GM12878 (cell line): ENCODE measurements at regions not wholly inside any gene's neighbourhood (a gene's known extent, or its start where the extent isn't known, plus 50 kb on each side); places are given as distances from the start of the nearest gene placed in this dataset.

Experiments
- ATAC-seq: fragments of 200-7000 bp; cut with Tn5 transposase; 3 replicates; pipeline ENCODE4 v1.9.1; 2020; ENCODE audit warnings: mild to moderate bottlenecking, moderate library complexity
- BruUV-seq: library from RNA; stranded (reverse); fragments of 400-500 nt; replicated peaks from 2 replicates; lab custom pipeline; 2021; lab: Mats Ljungman, UMichigan
- CTCF ChIA-PET: fragments of 300-600 bp; sonication (Branson Sonifier 250); formaldehyde crosslinking; extraction: SDS; loops from one replicate; lab custom pipeline; 2021; ENCODE audit warnings: inconsistent platforms; lab: Yijun Ruan, JAX
- POLR2A ChIA-PET: fragments of 350-600 bp; formaldehyde crosslinking; extraction: SDS; loops from one replicate; lab custom pipeline; 2021; ENCODE audit warnings: inconsistent platforms; lab: Charles Lee
- RAD21 ChIA-PET: fragments of 300-600 bp; sonication (Branson Sonifier 250); formaldehyde crosslinking; loops from one replicate; lab custom pipeline; 2023; ENCODE audit warnings: antibody characterized with exemption; ENCODE audit not compliant: unreplicated experiment; lab: Charles Lee
- SMC1A ChIA-PET: fragments of 300-600 bp; sonication (Branson Sonifier 250); formaldehyde crosslinking; loops from one replicate; lab custom pipeline; 2023; ENCODE audit not compliant: unreplicated experiment, uncharacterized antibody; lab: Charles Lee
- DNase-seq: peaks from one replicate; pipeline ENCODE4 v3.0.0-alpha.2; 2011; ENCODE audit warnings: low read depth, low spot score
- FAIRE-seq: peaks from 3 replicates; lab custom pipeline; 2011; peaks lifted over from hg19 to GRCh38; lab: Jason Lieb, UNC
- H2AFZ ChIP-seq: 2 replicates; pipeline ENCODE4 v1.6.0; 2011; ENCODE audit warnings: low read depth, low read length, control low read depth; ENCODE audit not compliant: control insufficient read depth
- H3K27ac ChIP-seq: 2 replicates; pipeline ENCODE4 v1.5.1; 2011; ENCODE audit warnings: control low read depth; ENCODE audit not compliant: control insufficient read depth, insufficient read depth
- H3K27me3 ChIP-seq, 2 experiments: replicated peaks in 1 of 2; 2 replicates each; pipeline versions ENCODE4 v1.6.0 to v1.6.1; 2011; ENCODE audit warnings: low read length in 1 of 2; ENCODE audit not compliant: control insufficient read depth in 2 of 2, insufficient read depth in 2 of 2
- H3K36me3 ChIP-seq, 2 experiments: 2 replicates each; pipeline ENCODE4 v1.5.1; 2011; ENCODE audit warnings: low read length in 1 of 2; ENCODE audit not compliant: control insufficient read depth in 2 of 2, insufficient read depth in 2 of 2
- H3K4me1 ChIP-seq: 2 replicates; pipeline ENCODE4 v1.6.1; 2011; ENCODE audit warnings: mild to moderate bottlenecking, low read length, moderate library complexity, mixed read lengths; ENCODE audit not compliant: control insufficient read depth, insufficient read depth
- H3K4me2 ChIP-seq: 2 replicates; pipeline ENCODE4 v1.6.0; 2011; ENCODE audit warnings: control low read depth; ENCODE audit not compliant: control insufficient read depth, insufficient read depth
- H3K4me3 ChIP-seq: fragments of 200-600 bp; sonication (generic); 2 replicates; pipeline ENCODE4 v1.5.1; 2016
- H3K79me2 ChIP-seq: 2 replicates; pipeline ENCODE4 v1.6.0; 2011; ENCODE audit warnings: low read length; ENCODE audit not compliant: control insufficient read depth, insufficient read depth
- H3K9ac ChIP-seq: 2 replicates; pipeline ENCODE4 v1.8.0; 2011; ENCODE audit warnings: low read length, control low read depth, mixed read lengths; ENCODE audit not compliant: control insufficient read depth, insufficient read depth
- H3K9me3 ChIP-seq: replicated peaks from 3 replicates; pipeline ENCODE4 v1.5.1; 2011; ENCODE audit warnings: mild to moderate bottlenecking, low read length; ENCODE audit not compliant: control insufficient read depth, insufficient read depth
- H4K20me1 ChIP-seq: 2 replicates; pipeline ENCODE4 v1.6.0; 2011; ENCODE audit not compliant: control insufficient read depth, insufficient read depth
- CUX1 ChIP-seq: IDR thresholded peaks from 2 replicates; pipeline ENCODE4 v1.6.1; 2012; ENCODE audit warnings: improper control_type of control experiment, low read depth, low read length; ENCODE audit not compliant: insufficient replicate concordance
- FOXK2 ChIP-seq: fragments of 450-650 bp; IDR thresholded peaks from 2 replicates; pipeline ENCODE4 v1.6.1; 2017; ENCODE audit warnings: mild to moderate bottlenecking, moderate library complexity
- JUNB ChIP-seq: IDR thresholded peaks from 2 replicates; pipeline ENCODE4 v1.6.1; 2016; ENCODE audit warnings: antibody characterized with exemption, mild to moderate bottlenecking
- MLLT1 ChIP-seq: fragments of 450-650 bp; IDR thresholded peaks from 2 replicates; pipeline ENCODE4 v1.6.1; 2016; ENCODE audit warnings: mild to moderate bottlenecking
- NFYA ChIP-seq: IDR thresholded peaks from 2 replicates; pipeline ENCODE4 v1.6.1; 2011; ENCODE audit warnings: low read depth, mild to moderate bottlenecking, low read length, improper control_type of control experiment, borderline replicate concordance
- ZBTB11 ChIP-seq: fragments of 450-650 bp; formaldehyde crosslinking; IDR thresholded peaks from 2 replicates; pipeline ENCODE4 v1.5.0; 2022; ENCODE audit warnings: mild to moderate bottlenecking, missing genetic modification characterization
- WGBS: methylation state at CpG from one replicate; pipeline ENCODE4 v1.1.6; 2016; ENCODE audit warnings: low lambda C conversion rate; ENCODE audit not compliant: insufficient replicate concordance, insufficient coverage; ENCODE audit errors: missing lambda C conversion rate; 5-methylcytosine and 5-hydroxymethylcytosine counted together
- in situ Hi-C: fragments of 300-500 bp; cut with MboI; formaldehyde crosslinking; loops from 9 replicates; pipeline ENCODE4 v1.14.3; 2018; ENCODE audit warnings: mixed read lengths
- intact Hi-C: fragments of 100-400 bp; cut with micrococcal nuclease; formaldehyde crosslinking; loops from one replicate; pipeline ENCODE4 v1.14.2; 2022; ENCODE audit not compliant: unreplicated experiment

GRCh38 chr6:134628154-134628553 lies 310.2 kb upstream of the SGK1 start (continued):
- TF ChIP-seq ZBTB11 (CRISPR knock-in tag) (no peak), JUNB (no peak)

GRCh38 chr6:134627707-134628106 lies 309.8 kb upstream of the SGK1 start:
- ChIA-PET SMC1A (interaction anchor here (0.6 to 1.8 kb wide), 7 partner anchors 11 to 1597 kb away, joined by 3 to 15 read pairs (median 3); no protein-coding TSS in a partner anchor), POLR2A (no interaction called here), CTCF (interaction anchor here (0.5 to 2.4 kb wide), 10 partner anchors 9 to 416 kb away, joined by 3 to 20 read pairs (median 4); no protein-coding TSS in a partner anchor), RAD21 (interaction anchor here (0.8 to 1.2 kb wide), 2 partner anchors 18 to 313 kb away, joined by 3 to 4 read pairs; no protein-coding TSS in a partner anchor)
- TF ChIP-seq NFYA, result no peak
- no peak for TF ChIP-seq CUX1
- TF ChIP-seq MLLT1, result no peak
- TF ChIP-seq FOXK2, result no peak
- ATAC-seq (no peak), FAIRE-seq (no peak), DNase-seq (no peak)
- H3K4me3 ChIP-seq, result no peak overlapping the region
- WGBS, result 47% methylated on average over 4 of the region's 4 CpGs
- H3K4me1 ChIP-seq, result no peaks in the 10 kb centered on the region
- H3K9ac ChIP-seq, result no peak overlapping the region
- intact Hi-C loops (no loop called here), in situ Hi-C loops (no loop called here)
- no peak overlapping the region for H3K4me2 ChIP-seq
- H3K79me2 ChIP-seq, result no peaks in the 10 kb centered on the region
- H3K27ac ChIP-seq, result no peak overlapping the region
- BruUV-seq, result no TSS peak
- H3K9me3 ChIP-seq, result no peaks in the 10 kb centered on the region
- H4K20me1 ChIP-seq, result no peaks in the 10 kb centered on the region
- peaks cover 0 to 3% of the 10 kb centered on the region in 2 experiments; a peak in 1 of 4 replicates for H3K27me3 ChIP-seq
- no peak overlapping the region for H2AFZ ChIP-seq
- H3K36me3 ChIP-seq, result no peaks in the 10 kb centered on the region
